GM19238 (cell line): ENCODE measurements at regions not wholly inside any gene's neighbourhood (a gene's known extent, or its start where the extent isn't known, plus 50 kb on each side); places are given as distances from the start of the nearest gene placed in this dataset.
"Not testable (repeated sequence)": the region's sequence is repeated elsewhere in the genome, so short reads cannot be mapped to it uniquely, and the experiment has no call there.

Source experiments
- DNase-seq: peaks from one replicate; pipeline ENCODE4 v3.0.0; 2011; ENCODE audit warnings: low spot score; ENCODE audit not compliant: insufficient read length

DNA sequence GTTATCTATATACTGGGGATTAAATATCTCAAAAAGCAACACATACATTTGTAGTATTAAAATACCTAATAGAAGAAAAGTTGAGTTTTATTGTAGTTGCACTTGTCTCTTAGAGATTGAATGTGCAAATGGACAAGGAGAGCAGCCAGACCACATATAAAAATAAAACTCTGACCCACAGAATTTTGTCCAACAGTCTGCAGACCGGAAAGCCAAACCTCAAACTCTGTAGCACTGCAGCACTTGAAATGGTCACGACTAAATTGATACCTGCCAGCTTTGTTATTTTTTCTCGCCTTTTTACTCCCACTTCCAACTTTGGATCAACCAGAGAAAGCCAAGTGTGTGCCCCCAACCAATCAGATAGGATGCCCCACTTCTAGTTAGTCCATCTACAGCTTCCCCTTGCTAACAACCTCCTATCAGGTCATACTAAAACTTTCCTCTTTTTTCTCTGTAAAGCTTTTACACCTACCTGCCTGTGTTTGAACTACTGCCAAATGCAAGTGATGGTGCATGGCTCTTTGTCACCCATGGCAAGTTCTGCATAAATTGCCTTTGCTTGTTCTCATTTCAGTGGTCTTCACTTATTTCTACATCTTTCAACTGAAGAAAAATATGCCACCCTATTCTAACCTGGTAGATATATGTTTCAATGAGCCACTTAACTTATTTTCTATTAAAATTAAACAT lies 1250.7 kb upstream of the SPRY2 start:
- DNase-seq, result no peak

DNA sequence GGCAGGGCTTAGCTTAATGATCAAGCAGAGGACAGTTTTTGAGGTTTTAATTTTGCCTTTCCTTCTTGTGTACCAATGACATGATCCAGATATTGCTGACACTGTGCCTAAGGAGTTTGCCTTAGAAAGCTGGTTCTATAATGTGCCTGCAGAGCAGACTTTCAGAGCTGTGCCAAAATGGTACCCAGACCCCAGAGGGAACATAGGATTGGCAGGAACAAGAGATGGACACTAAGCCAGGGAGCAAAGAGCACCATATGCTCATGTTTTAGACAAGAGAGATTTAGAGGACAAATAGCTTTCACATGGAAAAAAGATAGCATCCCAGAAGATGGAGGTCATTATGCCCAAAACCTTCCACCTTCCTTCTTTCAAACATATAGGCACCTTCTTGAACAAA lies 1241.5 kb upstream of the SPRY2 start:
- no peak for DNase-seq

DNA sequence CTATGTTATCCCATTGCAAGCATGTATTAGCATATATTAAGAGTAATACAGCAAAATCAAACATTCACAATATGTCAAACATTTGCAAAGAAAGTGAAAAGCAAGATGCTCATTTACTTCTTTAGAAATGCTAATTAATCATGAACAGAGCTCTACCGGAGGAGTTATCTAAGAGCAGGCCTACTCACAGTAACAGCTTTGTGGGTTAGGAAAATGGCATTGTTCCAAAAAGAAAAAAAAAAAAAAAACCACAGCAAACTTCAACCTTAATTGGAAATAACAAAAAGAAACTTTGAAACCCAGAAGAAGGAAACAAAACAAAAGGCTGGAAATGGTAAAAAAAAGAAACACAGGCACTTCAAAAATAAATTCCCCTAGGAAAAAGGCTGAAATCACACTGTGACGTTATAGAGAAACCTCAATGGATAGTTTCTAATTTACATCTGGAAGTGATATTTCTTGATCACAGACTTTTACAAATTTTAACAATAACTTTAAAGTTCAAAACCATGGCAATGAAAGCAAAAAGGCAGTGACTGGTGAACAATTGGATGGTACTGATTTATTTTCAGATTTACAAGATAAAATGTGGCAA lies 1236.8 kb upstream of the SPRY2 start:
- DNase-seq, result no peak

DNA sequence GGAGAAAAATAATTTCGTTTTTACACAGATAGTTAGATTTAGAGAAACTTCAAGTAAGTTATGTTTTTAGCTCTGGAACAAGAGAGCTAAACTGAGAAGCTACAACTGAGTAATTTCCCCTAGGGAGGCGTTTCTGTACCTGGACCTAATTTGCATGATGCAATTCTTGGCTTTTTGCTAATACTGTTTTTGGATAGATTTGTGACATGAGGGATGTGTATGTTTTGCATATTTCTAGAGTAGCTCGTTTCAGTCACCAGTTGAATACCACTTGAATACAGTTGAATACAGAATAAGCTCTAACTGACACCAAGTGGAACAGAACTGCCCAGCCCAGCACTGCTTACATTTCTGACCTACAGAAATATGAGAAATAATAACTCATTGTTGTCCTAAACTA lies 1227.9 kb upstream of the SPRY2 start:
- no peak for DNase-seq

DNA sequence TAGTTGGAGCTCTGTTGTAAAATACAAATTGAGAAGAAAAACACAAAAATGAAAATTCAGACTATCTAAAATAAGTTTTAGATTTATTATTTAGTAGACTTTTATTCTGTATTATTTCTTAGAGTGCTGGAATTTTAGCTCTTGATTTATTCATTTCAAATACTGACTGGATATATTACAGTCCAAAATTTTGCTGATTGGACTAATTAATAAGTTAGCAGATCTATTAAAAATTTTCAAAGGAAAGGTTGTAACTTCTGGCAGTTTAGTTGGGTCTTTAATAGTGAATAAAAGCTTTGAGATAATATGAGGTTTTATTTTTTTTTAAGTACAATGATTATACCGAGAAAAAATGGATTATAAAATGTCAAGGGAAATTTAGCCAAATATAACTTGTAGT lies 1224.9 kb upstream of the SPRY2 start:
- DNase-seq, result no peak

DNA sequence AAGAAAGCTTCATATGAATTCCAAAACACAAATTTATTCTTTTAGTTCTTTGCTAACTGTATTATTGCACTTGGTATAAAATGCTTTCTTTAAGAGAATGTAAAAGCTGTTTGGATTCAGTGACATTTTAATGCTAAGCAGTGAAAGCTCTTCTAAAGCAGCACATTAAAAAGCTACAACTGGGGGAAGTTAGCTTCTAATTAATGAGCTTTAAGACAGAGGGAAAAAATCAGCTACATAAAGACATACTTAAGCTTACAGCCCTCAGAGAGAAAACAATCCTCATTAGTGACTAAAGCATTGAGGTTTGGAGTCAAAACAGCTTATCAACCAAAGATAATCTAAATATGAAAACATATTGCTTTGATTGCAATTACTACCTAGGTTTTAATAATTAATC lies 1222.2 kb upstream of the SPRY2 start:
- no peak for DNase-seq

DNA sequence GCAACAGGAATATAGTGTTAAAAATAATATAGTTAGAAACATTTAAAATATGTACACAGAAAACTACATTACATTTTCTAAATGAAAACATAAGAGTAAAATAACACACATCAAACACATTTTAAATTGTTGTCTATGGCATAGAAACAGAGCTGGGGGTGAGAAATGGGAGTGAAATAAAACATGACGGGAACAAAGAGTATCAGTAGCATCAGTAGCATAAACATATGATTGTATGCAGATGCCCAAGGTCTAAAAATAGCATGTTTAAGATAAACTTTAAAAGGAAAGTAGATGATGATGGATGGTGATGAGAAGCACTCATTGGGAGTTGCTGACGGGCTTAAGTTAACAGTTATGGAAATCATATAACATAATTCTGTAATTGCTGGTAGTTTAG lies 1221.7 kb upstream of the SPRY2 start:
- DNase-seq, result no peak

DNA sequence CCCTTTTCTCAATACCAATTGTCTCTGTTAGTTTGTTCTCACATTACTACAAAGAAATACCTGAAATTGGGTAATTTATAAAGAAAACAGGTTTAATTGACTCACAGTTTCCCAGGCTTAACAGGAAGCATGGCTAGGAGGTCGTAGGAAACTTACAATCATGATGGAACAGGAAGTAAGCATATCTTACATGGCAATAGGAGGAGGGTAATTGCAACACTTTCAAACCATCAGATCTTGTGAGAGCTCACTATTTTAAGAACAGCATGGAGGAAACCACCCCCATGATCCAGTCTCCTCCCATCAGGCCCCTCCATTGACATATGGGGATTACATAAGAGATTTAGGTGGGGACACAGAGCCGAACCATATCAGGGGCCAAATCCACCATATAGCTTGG lies 1210.1 kb upstream of the SPRY2 start:
- no peak for DNase-seq

DNA sequence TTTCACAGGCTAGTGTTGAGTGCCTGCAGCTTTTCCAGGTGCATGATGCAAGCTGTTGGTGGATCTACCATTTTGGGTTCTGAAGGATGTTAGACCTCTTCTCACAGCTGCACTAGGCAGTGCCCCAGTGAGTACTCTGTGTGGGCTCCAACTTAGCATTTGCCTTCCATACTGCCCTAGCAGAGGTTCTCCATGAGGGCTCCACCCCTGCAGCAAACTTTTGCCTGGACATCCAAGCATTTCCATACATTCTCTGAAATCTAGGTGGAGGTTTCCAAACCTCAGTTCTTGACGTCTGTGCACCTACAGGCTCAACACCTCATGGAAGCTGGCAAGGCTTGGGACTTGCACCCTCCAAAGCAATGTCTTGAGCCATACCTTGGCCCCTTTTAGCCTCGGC lies 1205.4 kb upstream of the SPRY2 start:
- DNase-seq, result not testable (repeated sequence)

DNA sequence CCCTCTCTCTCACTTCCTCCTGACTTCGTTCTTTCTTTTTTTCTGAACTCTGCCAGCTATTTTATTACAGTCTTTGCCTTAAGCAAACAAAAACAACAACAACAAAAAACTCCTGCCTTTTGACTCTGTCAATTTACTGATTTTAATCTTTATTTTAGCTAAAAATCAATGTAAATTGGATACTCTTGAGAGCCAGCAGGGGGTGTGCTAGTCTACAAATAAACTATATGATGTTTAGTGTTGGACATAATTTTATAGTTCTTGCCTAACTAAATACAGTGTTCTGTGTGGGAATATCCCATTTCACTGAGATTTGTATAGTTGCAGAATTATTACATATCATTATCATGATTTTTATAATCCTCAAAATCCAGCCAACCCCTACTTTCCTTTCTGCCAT lies 1199.9 kb upstream of the SPRY2 start:
- DNase-seq, result no peak

DNA sequence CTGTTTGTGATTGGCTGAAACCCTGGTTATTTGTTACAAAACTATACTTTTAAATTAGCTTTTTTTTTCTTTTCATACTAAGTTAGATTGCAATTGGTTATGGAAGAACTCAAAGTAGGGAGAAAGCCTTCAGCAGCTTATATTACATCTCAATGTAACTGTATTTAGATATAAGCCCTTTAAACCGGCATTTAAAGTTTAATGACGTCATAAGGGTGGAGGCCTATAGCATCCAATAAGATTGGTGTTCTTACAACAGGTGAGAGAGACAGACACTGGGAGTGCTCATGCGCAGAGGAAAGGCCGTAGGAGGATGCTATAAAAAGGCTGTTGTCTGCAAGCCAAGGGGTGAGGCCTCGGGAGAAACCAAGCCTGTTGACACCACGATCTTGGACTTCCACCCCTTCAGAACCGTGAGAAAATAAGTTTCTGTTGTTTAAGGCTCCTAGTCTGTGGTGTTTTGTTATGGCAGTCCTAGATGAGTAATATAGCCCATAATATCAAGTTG lies 1198.8 kb upstream of the SPRY2 start:
- DNase-seq, result no peak

DNA sequence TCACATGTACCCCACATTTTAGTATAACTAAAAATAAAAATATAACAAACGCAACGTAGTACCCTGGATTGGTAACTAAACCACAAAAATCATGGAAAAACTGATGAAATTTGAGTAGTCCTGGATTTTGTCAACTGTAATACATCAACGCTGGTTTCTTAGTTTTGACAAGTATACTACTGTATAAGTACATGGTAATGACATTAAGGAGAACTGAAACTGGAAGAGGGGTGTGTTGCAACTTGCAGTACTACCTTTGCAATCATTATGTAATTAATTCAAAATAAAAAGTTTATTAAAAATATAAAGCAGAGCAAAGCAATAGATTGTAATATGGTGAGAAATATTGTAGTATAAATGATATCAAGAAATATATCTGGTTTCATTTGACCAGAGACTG lies 1158.0 kb upstream of the SPRY2 start:
- no peak for DNase-seq

DNA sequence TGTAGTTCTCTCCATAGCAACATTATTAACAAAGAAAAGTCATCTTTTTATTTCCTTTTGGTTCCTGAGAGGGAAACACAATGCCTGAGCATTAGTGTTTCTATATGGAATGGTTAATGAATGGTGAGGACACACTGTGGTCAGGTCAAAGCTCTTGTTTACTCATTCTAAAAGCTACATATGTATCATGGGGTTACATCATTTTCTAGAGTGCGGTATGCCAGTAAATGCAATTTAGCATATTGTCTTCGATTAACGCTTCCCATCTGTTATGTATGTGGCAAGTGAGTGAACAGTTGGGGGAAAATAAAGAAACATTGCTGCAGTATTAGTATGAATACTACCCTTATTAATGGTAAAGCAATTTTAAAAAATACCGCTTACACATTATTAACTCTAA lies 1152.2 kb upstream of the SPRY2 start:
- no peak for DNase-seq

DNA sequence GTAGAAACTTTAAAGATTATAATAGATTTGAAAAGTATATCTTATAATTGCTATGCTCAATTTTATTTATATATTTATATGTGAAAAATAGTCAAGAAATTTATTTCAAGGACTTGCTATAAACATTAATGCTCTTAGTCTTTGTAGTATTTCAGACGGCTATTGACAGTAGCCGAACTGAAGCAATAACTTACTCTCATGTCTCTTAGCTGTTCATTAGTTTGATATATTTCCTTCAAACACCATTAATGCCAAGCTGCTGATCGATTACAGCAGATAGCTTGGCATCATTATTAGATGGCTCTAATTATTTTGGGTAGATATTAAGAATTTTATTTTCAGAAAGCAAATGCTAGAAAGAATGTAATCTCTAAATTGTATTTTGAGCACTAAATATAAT lies 1151.5 kb upstream of the SPRY2 start:
- DNase-seq, result no peak

DNA sequence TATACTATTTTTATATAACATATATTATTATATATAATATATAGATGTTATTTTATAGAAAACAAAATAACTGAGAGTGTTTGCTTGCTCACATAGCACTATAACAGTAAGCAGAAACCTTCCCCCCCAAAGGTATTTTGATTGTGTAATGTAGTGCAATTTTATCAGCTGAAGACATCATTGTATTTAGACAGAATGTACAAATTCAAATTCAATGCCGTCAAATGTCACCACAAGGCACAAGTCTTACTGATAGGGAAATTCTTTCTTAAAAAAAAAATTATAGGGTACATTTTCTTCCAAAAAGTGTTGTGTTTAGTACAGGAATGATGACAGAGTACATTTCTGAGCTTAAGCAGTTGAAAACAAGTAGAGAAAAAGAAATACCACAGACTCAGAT lies 1147.1 kb upstream of the SPRY2 start:
- no peak for DNase-seq

DNA sequence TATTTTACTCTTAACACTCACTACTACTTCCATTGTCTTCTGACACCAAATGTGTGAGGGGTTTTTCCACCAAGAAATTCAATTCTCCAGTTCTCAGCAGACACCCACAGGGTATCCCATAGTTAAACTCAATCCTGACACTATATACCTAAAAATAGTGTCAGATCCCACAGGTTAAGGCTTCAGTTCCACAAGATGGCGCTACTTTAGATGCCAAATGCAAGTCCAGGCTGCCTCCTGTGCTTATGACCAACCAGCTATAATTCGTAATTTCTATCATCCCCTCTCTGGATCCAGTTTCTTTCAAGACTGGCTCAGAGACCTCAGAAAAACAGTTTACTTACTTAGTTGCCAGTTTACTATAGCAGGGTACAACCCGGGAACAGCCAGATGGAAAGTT lies 1146.2 kb upstream of the SPRY2 start:
- no peak for DNase-seq

DNA sequence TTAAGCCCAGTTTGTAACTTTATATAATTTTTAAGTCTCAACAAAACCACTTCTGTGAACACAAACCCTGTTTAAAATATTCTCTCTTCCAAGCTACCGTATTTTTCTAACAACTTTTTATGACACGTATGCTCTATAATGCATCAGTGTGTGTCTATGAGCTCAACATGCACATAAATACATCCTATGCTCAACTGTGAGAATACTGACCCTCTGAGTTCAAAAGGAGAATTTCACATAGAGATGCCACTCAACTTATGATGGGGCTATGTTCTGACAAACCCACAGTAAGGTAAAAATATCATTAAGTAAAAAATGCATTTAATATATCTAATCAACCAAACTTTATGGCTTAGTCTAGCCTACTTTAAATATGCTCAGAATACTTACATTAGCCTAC lies 1139.7 kb upstream of the SPRY2 start:
- no peak for DNase-seq

DNA sequence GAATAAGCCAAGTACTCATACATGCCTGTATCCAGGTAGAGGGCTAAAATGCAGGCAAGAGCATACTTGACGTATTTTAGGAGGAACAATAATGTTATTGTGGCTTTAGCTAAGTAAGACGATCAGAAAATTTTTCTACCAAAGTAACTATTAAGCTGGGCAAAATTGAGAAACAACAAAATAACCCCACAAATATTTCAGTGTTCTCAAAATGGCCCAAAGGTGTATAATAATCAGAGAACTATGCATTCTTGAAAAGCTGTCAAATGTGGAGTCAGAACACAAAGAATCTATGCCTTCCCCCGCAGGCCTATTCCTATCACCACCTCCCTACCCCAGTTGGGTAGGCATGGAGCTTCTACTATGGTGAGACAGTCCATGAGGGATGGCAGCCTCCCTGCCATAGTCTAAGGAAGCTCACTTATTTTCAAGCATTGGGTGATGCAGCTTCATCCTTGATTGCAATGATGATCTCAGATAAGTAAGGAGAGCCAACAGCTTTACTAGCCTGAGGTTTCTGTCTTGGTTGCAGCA lies 1132.5 kb upstream of the SPRY2 start:
- no peak for DNase-seq

DNA sequence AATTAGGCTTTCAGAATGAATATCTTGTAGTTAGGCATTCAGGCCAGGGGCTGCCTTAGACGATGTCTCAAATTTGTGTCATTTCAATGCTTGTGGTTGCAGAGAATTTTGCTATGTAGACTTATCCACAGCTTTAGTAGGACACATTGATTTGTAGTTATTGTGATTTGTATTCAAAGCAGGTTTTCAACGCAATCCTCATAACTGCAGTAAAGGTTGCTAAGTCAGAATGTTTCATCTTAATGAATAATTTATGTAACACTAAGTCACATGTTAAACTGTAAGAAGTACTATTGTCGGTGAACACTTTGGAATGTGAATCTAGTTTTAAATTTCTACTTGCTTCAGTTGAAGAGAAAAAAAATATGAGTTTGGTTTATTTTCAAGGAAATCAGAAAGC lies 1117.2 kb upstream of the SPRY2 start:
- DNase-seq, result no peak

DNA sequence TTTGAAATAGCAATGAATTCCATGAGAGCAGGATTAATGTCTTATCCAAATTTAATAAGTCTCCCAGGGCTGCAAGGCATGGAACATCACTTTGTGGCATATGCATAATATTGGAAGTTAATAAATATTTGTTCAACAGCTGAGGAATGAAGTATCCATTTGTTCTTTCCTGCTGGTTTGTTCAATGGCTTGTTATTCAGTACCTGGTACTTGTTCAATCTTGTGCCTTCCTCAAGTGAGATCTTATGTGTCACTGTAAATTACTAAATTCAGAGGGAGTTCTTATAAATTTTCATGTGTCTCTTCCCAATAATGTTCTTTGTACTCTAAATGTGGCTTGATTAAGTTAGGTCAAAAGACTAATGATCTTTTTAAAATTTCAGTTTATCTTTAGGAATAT lies 1105.5 kb upstream of the SPRY2 start:
- no peak for DNase-seq

DNA sequence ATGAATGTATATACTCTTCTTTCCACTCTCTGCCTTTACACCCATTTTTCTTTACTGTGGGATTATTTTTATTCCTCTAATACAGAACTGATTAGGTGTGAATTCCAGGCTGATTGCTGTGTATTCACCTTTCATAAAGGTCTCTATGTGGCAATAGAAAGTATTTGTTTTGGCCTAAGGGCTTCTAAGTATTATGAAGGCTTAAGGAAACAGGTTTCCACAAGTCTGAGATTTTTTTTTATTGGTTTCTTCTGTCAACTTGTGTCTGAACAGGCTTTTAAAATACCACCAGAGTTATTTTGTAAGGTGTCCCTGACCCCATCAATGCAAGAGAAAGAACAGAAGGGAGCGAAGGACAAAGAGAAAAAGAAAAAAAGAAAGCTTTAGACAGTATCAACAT lies 1102.0 kb upstream of the SPRY2 start:
- no peak for DNase-seq

DNA sequence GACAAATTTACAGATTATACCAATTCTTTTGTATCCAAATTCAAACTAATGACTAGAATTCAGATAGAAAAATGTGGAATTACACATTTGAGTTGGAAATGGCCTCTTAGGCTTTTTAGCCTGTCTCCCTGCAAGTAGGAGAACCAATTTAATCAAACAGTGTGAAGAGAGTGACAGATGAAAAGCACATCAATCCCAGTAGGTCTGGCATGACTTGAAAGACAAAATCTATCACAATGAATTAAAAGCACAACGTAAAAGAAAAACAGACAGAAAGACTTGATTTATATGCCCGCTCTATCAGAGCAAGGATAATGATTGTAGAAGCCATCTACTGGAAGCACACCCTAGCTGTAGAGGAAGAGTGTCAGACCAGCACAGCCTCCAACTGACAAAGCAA lies 1084.4 kb upstream of the SPRY2 start:
- no peak for DNase-seq

DNA sequence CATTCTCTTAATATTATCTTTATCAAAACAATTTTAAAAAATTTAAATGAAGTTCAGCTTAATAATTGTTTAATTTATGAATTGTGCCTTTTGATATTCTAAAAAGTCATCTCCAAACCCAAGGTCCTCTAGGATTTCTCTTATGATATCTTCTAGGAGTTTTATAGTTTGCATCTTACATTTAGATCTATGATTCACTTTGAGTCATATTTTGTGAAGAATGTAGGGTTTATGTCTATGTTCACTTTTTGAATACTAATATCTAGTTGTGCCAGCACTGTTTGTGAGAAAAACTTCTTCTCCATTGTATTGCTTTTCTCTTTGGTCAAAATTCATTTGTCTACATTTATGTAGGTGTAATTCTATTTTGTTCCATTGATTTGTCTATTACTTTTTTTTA lies 1068.4 kb upstream of the SPRY2 start:
- no peak for DNase-seq
